ENCODE measurements at regions not wholly inside any gene's neighbourhood (a gene's known extent, or its start where the extent isn't known, plus 50 kb on each side); places are given as distances from the start of the nearest gene placed in this dataset.

DNA sequence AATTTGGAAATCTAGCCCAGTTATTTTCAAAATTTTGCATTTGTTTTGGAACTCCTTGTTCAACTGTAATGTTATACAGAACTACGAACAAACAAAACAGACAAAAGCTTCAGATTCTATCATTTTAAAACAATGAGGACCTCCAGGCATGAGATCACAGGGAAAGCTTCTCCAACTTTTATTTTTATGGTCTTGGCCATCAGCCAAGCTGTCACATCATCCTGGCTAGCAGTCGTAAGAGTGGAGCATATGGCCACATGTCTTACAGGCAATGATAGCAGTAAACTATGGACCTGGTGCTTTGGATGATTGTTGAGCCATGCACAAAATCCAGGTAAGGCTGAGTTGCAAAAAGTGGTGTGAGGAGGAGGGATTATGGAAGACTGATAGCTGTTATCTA is 299.6 kb downstream of the LMX1A start:
- Histone ChIP-seq H3K27ac (ENCODE audit: insufficient read depth, low read depth, low read length) (no peak overlapping the region), H3K9me3 (replicated peaks; ENCODE audit: control insufficient read depth, insufficient read depth, low read length) (no peaks in the 10 kb centered on the region), H2AFZ (ENCODE audit: low read depth, low read length) (no peak overlapping the region), H3K4me1 (ENCODE audit: control insufficient read depth, extremely low read depth, insufficient read depth, low read length) (no peaks in the 10 kb centered on the region), H3K36me3 (ENCODE audit: control insufficient read depth in 2 of 2, extremely low read depth in 1 of 2, insufficient read depth in 2 of 2, low read length in 2 of 2) (no peaks in the 10 kb centered on the region), H3K79me2 (ENCODE audit: control insufficient read depth, insufficient read depth, low read length) (no peaks in the 10 kb centered on the region), H3K9ac (replicated peaks; ENCODE audit: extremely low read depth, insufficient read depth, low read length) (no peak overlapping the region), H3K27me3 (ENCODE audit: control insufficient read depth in 2 of 2, insufficient read depth in 2 of 2, low read length in 2 of 2) (no peaks in the 10 kb centered on the region), H4K20me1 (replicated peaks; ENCODE audit: control insufficient read depth, extremely low read depth, insufficient read depth, low read length) (no peaks in the 10 kb centered on the region), H3K9me1 (replicated peaks; ENCODE audit: control insufficient read depth, extremely low read depth, insufficient read depth, low read length) (no peaks in the 10 kb centered on the region), H3K4me2 (ENCODE audit: insufficient read depth, low read length) (no peak overlapping the region), H3K4me3 (replicated peaks in 1 of 3; ENCODE audit: insufficient read depth in 1 of 3, low read depth in 1 of 3, low read length in 3 of 3) (no peak overlapping the region)
- TF ChIP-seq EZH2 (IDR thresholded peaks at IDR 0.05; ENCODE audit: borderline replicate concordance, low read depth, low read length, severe bottlenecking) (no peak), JUN (IDR thresholded peaks at IDR 0.05; ENCODE audit: borderline replicate concordance, insufficient read depth, insufficient read length, low read depth) (no peak), POLR2AphosphoS5 (IDR thresholded peaks at IDR 0.05; ENCODE audit: insufficient read depth, low read depth, low read length) (no peak), CTCF (IDR thresholded peaks at IDR 0.05; ENCODE audit: extremely low read depth in 1 of 2, insufficient read depth in 1 of 2, low read depth in 1 of 2, low read length in 2 of 2) (no peak), FOS (IDR thresholded peaks at IDR 0.05; ENCODE audit: borderline replicate concordance, insufficient read depth, low read length) (no peak), GATA2 (IDR thresholded peaks at IDR 0.05; ENCODE audit: insufficient read depth, insufficient read length, low read depth, low read length) (no peak), POLR2A (IDR thresholded peaks at IDR 0.05; ENCODE audit: low read depth, low read length) (no peak), MYC (IDR thresholded peaks at IDR 0.05; ENCODE audit: low read depth, low read length) (no peak)
- TF ChIP-seq, protein P1, sequence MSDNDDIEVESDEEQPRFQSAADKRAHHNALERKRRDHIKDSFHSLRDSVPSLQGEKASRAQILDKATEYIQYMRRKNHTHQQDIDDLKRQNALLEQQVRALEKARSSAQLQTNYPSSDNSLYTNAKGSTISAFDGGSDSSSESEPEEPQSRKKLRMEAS (IDR thresholded peaks at IDR 0.05; ENCODE audit: insufficient read depth, insufficient read length): no peak
- intact Hi-C loops (cut with micrococcal nuclease): no loop called here
- dilution Hi-C loops (cut with MboI; ENCODE audit: extremely low pct_ligation_motif_present, low sequenced_read_pairs): no loop called here
- ChIA-PET POLR2A (no interaction called here), CTCF (no interaction called here)
- no peak for FAIRE-seq
- no peak for DNase-seq (ENCODE audit: low read depth, low spot score)
- BruUV-seq (replicated peaks): no TSS peak

Measured in endothelial cell of umbilical vein (primary cell).